CD14-positive monocyte (primary cell): ENCODE measurements at regions not wholly inside any gene's neighbourhood (a gene's known extent, or its start where the extent isn't known, plus 50 kb on each side); places are given as distances from the start of the nearest gene placed in this dataset.

Experiments
- DNase-seq, 3 donors: peaks; one replicate each; pipeline ENCODE4 v3.0.0-alpha.2; 2011 to 2022
- H2AFZ ChIP-seq: 2 replicates; pipeline ENCODE4 v1.6.0; 2012; ENCODE audit warnings: mild to moderate bottlenecking, low read depth, low read length, inconsistent platforms; ENCODE audit not compliant: insufficient read depth, poor library complexity, severe bottlenecking
- H3K27ac ChIP-seq, 2 donors: 1 replicate in 1 of 2; 2 replicates in 1 of 2; pipeline ENCODE4 v1.5.1; 2012 to 2013; ENCODE audit warnings: low read length in 2 of 2, control low read depth in 1 of 2, inconsistent platforms in 1 of 2, low read depth in 1 of 2, mild to moderate bottlenecking in 1 of 2
- H3K27me3 ChIP-seq, 2 donors: one replicate each; pipeline versions ENCODE4 v1.6.0 to v1.6.1; 2011 to 2013; ENCODE audit warnings: low read length in 2 of 2; ENCODE audit not compliant: control insufficient read depth in 2 of 2, insufficient read depth in 2 of 2
- H3K36me3 ChIP-seq, 2 donors: replicated peaks in 1 of 2; 1 replicate in 1 of 2; 2 replicates in 1 of 2; pipeline versions ENCODE4 v1.5.1 to v1.6.1; 2012 to 2013; ENCODE audit warnings: low read length in 2 of 2, control low read depth in 1 of 2, inconsistent platforms in 1 of 2, mild to moderate bottlenecking in 1 of 2; ENCODE audit not compliant: insufficient read depth in 2 of 2, control insufficient read depth in 1 of 2
- H3K4me1 ChIP-seq, 2 donors: 1 replicate in 1 of 2; 2 replicates in 1 of 2; pipeline versions ENCODE4 v1.5.1 to v1.6.1; 2012 to 2013; ENCODE audit warnings: low read length in 2 of 2, control low read depth in 1 of 2, inconsistent platforms in 1 of 2, mild to moderate bottlenecking in 1 of 2, moderate library complexity in 1 of 2; ENCODE audit not compliant: insufficient read depth in 2 of 2, control insufficient read depth in 1 of 2
- H3K4me2 ChIP-seq: replicated peaks from 2 replicates; pipeline ENCODE3; 2012; ENCODE audit warnings: low read length, moderate library complexity, mild to moderate bottlenecking; ENCODE audit not compliant: poor library complexity, severe bottlenecking; ENCODE audit errors: extremely low read depth
- H3K4me3 ChIP-seq, 3 experiments: fragments of 200-600 bp in 1 of 3; sonication (generic) in 1 of 3; replicated peaks in 1 of 3; 1 replicate in 2 of 3; 2 replicates in 1 of 3; pipeline ENCODE4 v1.5.1; 2011 to 2013; ENCODE audit warnings: low read length in 3 of 3, mild to moderate bottlenecking in 3 of 3, control low read depth in 2 of 3, low read depth in 2 of 3, inconsistent platforms in 1 of 3, moderate library complexity in 1 of 3
- H3K79me2 ChIP-seq: 2 replicates; pipeline ENCODE4 v1.6.0; 2012; ENCODE audit warnings: mild to moderate bottlenecking, control low read depth, inconsistent platforms, low read length, moderate library complexity; ENCODE audit not compliant: insufficient read depth
- H3K9ac ChIP-seq: 2 replicates; pipeline ENCODE4 v1.6.0; 2017; ENCODE audit warnings: low read length, mild to moderate bottlenecking; ENCODE audit not compliant: insufficient read depth, poor library complexity, severe bottlenecking
- H3K9me3 ChIP-seq, 2 donors: replicated peaks in 1 of 2; 1 replicate in 1 of 2; 2 replicates in 1 of 2; pipeline versions ENCODE4 v1.5.1 to v1.6.1; 2012 to 2013; ENCODE audit warnings: low read length in 2 of 2, control low read depth in 1 of 2; ENCODE audit not compliant: control insufficient read depth in 1 of 2, insufficient read depth in 1 of 2
- H4K20me1 ChIP-seq: 2 replicates; pipeline ENCODE4 v1.6.0; 2012; ENCODE audit warnings: mild to moderate bottlenecking, low read length, control low read depth, moderate library complexity; ENCODE audit not compliant: insufficient read depth
- H3K27ac Mint-ChIP-seq, 7 donors: one replicate each; pipeline ENCODE4 v1.8.0; 2020; ENCODE audit warnings: mild to moderate bottlenecking in 7 of 7, mixed read lengths in 7 of 7, moderate library complexity in 6 of 7, inconsistent platforms in 2 of 7
- H3K27me3 Mint-ChIP-seq, 3 donors: one replicate each; pipeline ENCODE4 v1.8.0; 2021 to 2022; ENCODE audit warnings: low read depth in 3 of 3, mild to moderate bottlenecking in 3 of 3, mixed read lengths in 3 of 3, moderate library complexity in 3 of 3, inconsistent platforms in 1 of 3
- H3K36me3 Mint-ChIP-seq, 2 donors: one replicate each; pipeline ENCODE4 v1.8.0; 2020; ENCODE audit warnings: mixed read lengths in 2 of 2, inconsistent platforms in 1 of 2, mild to moderate bottlenecking in 1 of 2
- H3K4me1 Mint-ChIP-seq: one replicate; pipeline ENCODE4 v1.8.0; 2020; ENCODE audit warnings: mild to moderate bottlenecking, mixed read lengths
- H3K4me3 Mint-ChIP-seq, 2 donors: one replicate each; pipeline ENCODE4 v1.8.0; 2020; ENCODE audit warnings: mild to moderate bottlenecking in 2 of 2, mixed read lengths in 2 of 2, moderate library complexity in 1 of 2
- H3K9me3 Mint-ChIP-seq, 7 donors: one replicate each; pipeline ENCODE4 v1.8.0; 2020 to 2022; ENCODE audit warnings: mixed read lengths in 7 of 7, mild to moderate bottlenecking in 6 of 7, moderate library complexity in 6 of 7, inconsistent platforms in 2 of 7
- CTCF ChIP-seq: fragments of 200-600 bp; IDR thresholded peaks from one replicate; pipeline ENCODE4 v1.8.0; 2022; ENCODE audit warnings: antibody characterized with exemption, mild to moderate bottlenecking
- WGBS: methylation state at CpG from one replicate; pipeline ENCODE4 v1.1.5; 2013; ENCODE audit warnings: missing lambda C conversion rate; ENCODE audit not compliant: insufficient coverage; 5-methylcytosine and 5-hydroxymethylcytosine counted together
- intact Hi-C, 2 donors: fragments of 100-400 bp; cut with micrococcal nuclease; formaldehyde crosslinking; loops; one replicate each; pipeline versions ENCODE4 v1.15.0 to v1.15.1; 2023

GRCh38 chr7:118085000-118085399 is 99.0 kb upstream of the LSM8 start:
- Histone ChIP-seq H3K9me3 (no peaks in the 10 kb centered on the region), H3K4me3 (no peak overlapping the region), H3K36me3 (no peaks in the 10 kb centered on the region), H3K27me3 (no peaks in the 10 kb centered on the region), H2AFZ (no peak overlapping the region), H3K27ac (no peak overlapping the region), H4K20me1 (no peaks in the 10 kb centered on the region), H3K9ac (no peak overlapping the region), H3K4me2 (no peak overlapping the region), H3K79me2 (no peaks in the 10 kb centered on the region), H3K4me1 (no peaks in the 10 kb centered on the region)
- 100% methylated on average over 1 of the region's 3 CpGs for WGBS
- Mint-ChIP-seq H3K27ac (no peak overlapping the region), H3K9me3 (peaks cover 0 to 6% (median 0%) of the 10 kb centered on the region in 7 donors), H3K4me1 (no peaks in the 10 kb centered on the region), H3K27me3 (peaks cover 2 to 7% (median 3%) of the 10 kb centered on the region in 3 donors), H3K4me3 (no peak overlapping the region), H3K36me3 (no peaks in the 10 kb centered on the region)
- intact Hi-C loops = no loop called here
- DNase-seq = no peak
- no peak for TF ChIP-seq CTCF

DNA sequence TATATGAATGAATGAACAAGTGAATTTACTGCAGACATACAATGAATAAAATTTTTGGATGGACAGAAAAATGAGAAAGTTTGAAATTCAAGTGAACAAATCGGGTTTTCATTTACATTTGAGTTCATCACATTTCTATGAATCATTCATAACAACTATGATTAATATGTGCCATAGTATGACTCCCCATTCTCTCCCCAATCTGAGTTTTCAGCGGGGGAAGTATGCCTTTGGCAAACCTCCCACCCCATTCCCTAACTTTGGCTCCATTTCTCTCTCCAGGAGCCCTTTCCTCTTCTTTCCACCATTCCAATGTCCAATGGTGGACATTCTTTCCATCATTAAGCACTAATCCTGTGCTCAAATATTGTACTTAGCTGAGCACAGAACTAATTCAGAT is 96.8 kb upstream of the LSM8 start:
- no peak for TF ChIP-seq CTCF
- H3K4me3 ChIP-seq = no peak overlapping the region
- H4K20me1 ChIP-seq = no peaks in the 10 kb centered on the region
- H3K4me2 ChIP-seq = no peak overlapping the region
- no peaks in the 10 kb centered on the region for H3K9me3 ChIP-seq
- 83% methylated on average over 1 of the region's 2 CpGs for WGBS
- no peaks in the 10 kb centered on the region for H3K27me3 ChIP-seq
- intact Hi-C loops = no loop called here
- H2AFZ ChIP-seq = no peak overlapping the region
- no peaks in the 10 kb centered on the region for H3K4me1 Mint-ChIP-seq
- H3K36me3 Mint-ChIP-seq = no peaks in the 10 kb centered on the region
- no peaks in the 10 kb centered on the region for H3K4me1 ChIP-seq
- DNase-seq = no peak
- no peak overlapping the region for H3K27ac ChIP-seq
- no peak overlapping the region for H3K4me3 Mint-ChIP-seq
- no peak overlapping the region for H3K9ac ChIP-seq
- no peak overlapping the region for H3K27ac Mint-ChIP-seq
- no peaks in the 10 kb centered on the region for H3K79me2 ChIP-seq
- H3K36me3 ChIP-seq = no peaks in the 10 kb centered on the region
- peaks cover 0 to 4% (median 0%) of the 10 kb centered on the region in 7 donors for H3K9me3 Mint-ChIP-seq
- H3K27me3 Mint-ChIP-seq = peaks cover 2 to 7% (median 3%) of the 10 kb centered on the region in 3 donors
